ENCODE measurements at regions not wholly inside any gene's neighbourhood (a gene's known extent, or its start where the extent isn't known, plus 50 kb on each side); places are given as distances from the start of the nearest gene placed in this dataset.

DNA sequence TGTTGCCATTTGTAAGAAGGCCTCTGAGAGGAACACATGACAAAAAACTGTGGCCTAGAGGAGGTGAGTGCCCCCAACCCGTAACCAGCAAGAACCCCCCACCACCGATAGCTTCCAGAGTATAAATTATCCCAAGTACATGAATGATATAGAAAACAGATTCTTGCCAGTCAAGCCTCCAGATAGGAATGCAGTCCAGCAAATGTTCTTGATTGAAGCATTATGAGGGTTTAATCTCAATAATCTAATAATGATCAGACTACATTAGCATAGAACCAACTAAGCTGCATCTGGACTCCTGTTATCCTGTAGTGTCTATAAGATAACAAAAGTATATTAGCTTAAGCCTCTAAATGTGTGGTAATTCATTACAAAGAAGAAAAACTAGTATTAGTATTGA, 908.9 kb upstream of the ATXN8OS start:
- TF ChIP-seq EZH2 (IDR thresholded peaks at IDR 0.05) (no peak), EZH2phosphoT487 (IDR thresholded peaks at IDR 0.05) (no peak)
- TF ChIP-seq, protein P1, sequence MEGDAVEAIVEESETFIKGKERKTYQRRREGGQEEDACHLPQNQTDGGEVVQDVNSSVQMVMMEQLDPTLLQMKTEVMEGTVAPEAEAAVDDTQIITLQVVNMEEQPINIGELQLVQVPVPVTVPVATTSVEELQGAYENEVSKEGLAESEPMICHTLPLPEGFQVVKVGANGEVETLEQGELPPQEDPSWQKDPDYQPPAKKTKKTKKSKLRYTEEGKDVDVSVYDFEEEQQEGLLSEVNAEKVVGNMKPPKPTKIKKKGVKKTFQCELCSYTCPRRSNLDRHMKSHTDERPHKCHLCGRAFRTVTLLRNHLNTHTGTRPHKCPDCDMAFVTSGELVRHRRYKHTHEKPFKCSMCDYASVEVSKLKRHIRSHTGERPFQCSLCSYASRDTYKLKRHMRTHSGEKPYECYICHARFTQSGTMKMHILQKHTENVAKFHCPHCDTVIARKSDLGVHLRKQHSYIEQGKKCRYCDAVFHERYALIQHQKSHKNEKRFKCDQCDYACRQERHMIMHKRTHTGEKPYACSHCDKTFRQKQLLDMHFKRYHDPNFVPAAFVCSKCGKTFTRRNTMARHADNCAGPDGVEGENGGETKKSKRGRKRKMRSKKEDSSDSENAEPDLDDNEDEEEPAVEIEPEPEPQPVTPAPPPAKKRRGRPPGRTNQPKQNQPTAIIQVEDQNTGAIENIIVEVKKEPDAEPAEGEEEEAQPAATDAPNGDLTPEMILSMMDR (IDR thresholded peaks at IDR 0.05), result no peak
- H3F3A ChIP-seq (ENCODE audit: low read depth), result no peaks in the 10 kb centered on the region
- H3K27ac ChIP-seq, result no peak overlapping the region
- no peaks in the 10 kb centered on the region for H3K27me3 Mint-ChIP-seq (ENCODE audit: insufficient read depth, low read depth)
- H3K27me3 ChIP-seq, result no peaks in the 10 kb centered on the region
- no peak overlapping the region for H3K4me3 Mint-ChIP-seq
- no peak overlapping the region for H2AFZ ChIP-seq (replicated peaks)
- H3K9me3 Mint-ChIP-seq, result no peaks in the 10 kb centered on the region
- H3K4me2 ChIP-seq, result no peak overlapping the region
- H3K27ac Mint-ChIP-seq, result no peak overlapping the region
- no peak overlapping the region for H3K4me3 ChIP-seq
- H3K36me3 Mint-ChIP-seq, result no peaks in the 10 kb centered on the region
- DNase-seq (ENCODE audit: low spot score), result no peak
- H3K36me3 ChIP-seq, result no peaks in the 10 kb centered on the region
- H3K9me3 ChIP-seq (ENCODE audit: low read depth), result no peaks in the 10 kb centered on the region
- H3K79me2 ChIP-seq (ENCODE audit: low read depth), result no peaks in the 10 kb centered on the region
- H3K4me1 ChIP-seq, result peaks cover 40% of the 10 kb centered on the region
- no peaks in the 10 kb centered on the region for H4K20me1 ChIP-seq (ENCODE audit: low read depth)
- peaks cover 31% of the 10 kb centered on the region for H3K4me1 Mint-ChIP-seq
- H3K9ac ChIP-seq, result no peak overlapping the region

DNA sequence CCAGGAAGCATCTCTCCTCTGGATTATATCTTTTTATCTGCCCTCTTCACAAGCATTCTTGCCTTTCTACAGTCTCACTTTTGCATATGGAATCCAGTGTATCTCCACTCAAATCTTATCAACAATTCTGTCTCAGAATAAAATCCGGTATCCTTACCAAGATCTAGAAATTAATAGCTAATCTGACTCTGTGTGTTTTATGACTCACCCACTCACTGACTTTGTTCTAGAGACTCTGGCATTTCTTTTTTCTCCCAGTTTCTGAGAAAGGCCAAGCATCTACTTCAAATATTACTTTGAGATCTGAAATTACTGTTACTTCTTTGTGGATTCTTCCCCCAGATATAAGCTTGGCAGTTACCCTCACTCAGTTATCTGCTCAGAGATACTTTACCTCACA, 913.5 kb upstream of the ATXN8OS start:
- TF ChIP-seq EZH2 (IDR thresholded peaks at IDR 0.05) (no peak), EZH2phosphoT487 (IDR thresholded peaks at IDR 0.05) (no peak)
- TF ChIP-seq, protein P1 (IDR thresholded peaks at IDR 0.05), result no peak
- Mint-ChIP-seq H3K4me3 (no peak overlapping the region), H3K27me3 (ENCODE audit: insufficient read depth, low read depth) (no peaks in the 10 kb centered on the region), H3K27ac (no peak overlapping the region), H3K9me3 (no peaks in the 10 kb centered on the region), H3K36me3 (no peaks in the 10 kb centered on the region), H3K4me1 (peaks cover 10% of the 10 kb centered on the region)
- Histone ChIP-seq H3K79me2 (ENCODE audit: low read depth) (no peaks in the 10 kb centered on the region), H3K9ac (no peak overlapping the region), H3K4me3 (no peak overlapping the region), H3K9me3 (ENCODE audit: low read depth) (no peaks in the 10 kb centered on the region), H4K20me1 (ENCODE audit: low read depth) (no peaks in the 10 kb centered on the region), H2AFZ (replicated peaks) (peak overlapping the region; percentile 13), H3K36me3 (no peaks in the 10 kb centered on the region), H3K4me2 (no peak overlapping the region), H3F3A (ENCODE audit: low read depth) (no peaks in the 10 kb centered on the region), H3K27ac (no peak overlapping the region), H3K4me1 (peaks cover 4% of the 10 kb centered on the region), H3K27me3 (no peaks in the 10 kb centered on the region)
- no peak for DNase-seq (ENCODE audit: low spot score)

GRCh38 chr13:69180034-69180433, 927.6 kb upstream of the ATXN8OS start:
- H3K4me1 Mint-ChIP-seq, result no peaks in the 10 kb centered on the region
- no peak overlapping the region for H3K4me3 Mint-ChIP-seq
- Histone ChIP-seq H3K4me2 (no peak overlapping the region), H3K9ac (no peak overlapping the region), H3K4me3 (no peak overlapping the region), H3K9me3 (ENCODE audit: low read depth) (no peaks in the 10 kb centered on the region), H3K36me3 (no peaks in the 10 kb centered on the region), H4K20me1 (ENCODE audit: low read depth) (no peaks in the 10 kb centered on the region), H3K27ac (no peak overlapping the region), H3F3A (ENCODE audit: low read depth) (no peaks in the 10 kb centered on the region), H3K79me2 (ENCODE audit: low read depth) (no peaks in the 10 kb centered on the region), H2AFZ (replicated peaks) (peak overlapping the region; percentile 19), H3K4me1 (no peaks in the 10 kb centered on the region), H3K27me3 (no peaks in the 10 kb centered on the region)
- TF ChIP-seq EZH2 (IDR thresholded peaks at IDR 0.05), result no peak
- TF ChIP-seq, protein P1 (IDR thresholded peaks at IDR 0.05), result no peak
- TF ChIP-seq EZH2phosphoT487 (IDR thresholded peaks at IDR 0.05), result no peak
- H3K27me3 Mint-ChIP-seq (ENCODE audit: insufficient read depth, low read depth), result no peaks in the 10 kb centered on the region
- no peaks in the 10 kb centered on the region for H3K36me3 Mint-ChIP-seq
- no peak overlapping the region for H3K27ac Mint-ChIP-seq
- DNase-seq (ENCODE audit: low spot score), result no peak
- no peaks in the 10 kb centered on the region for H3K9me3 Mint-ChIP-seq

Measured in neural progenitor cell (in vitro differentiated cells).